Left ventricle myocardium inferior (tissue), 1 donor: ENCODE measurements at regions not wholly inside any gene's neighbourhood (a gene's known extent, or its start where the extent isn't known, plus 50 kb on each side); places are given as distances from the start of the nearest gene placed in this dataset.

Experiments
- DNase-seq: peaks from one replicate; pipeline ENCODE4 v3.0.0-alpha.2; 2020
- H3K27ac ChIP-seq: fragments of 200-600 bp; replicated peaks from 2 replicates; pipeline ENCODE4 v1.8.0; 2021
- H3K27me3 ChIP-seq: fragments of 200-600 bp; 2 replicates; pipeline ENCODE4 v1.8.0; 2021; ENCODE audit warnings: low read depth
- H3K36me3 ChIP-seq: fragments of 200-600 bp; 2 replicates; pipeline ENCODE4 v1.8.0; 2021
- H3K4me1 ChIP-seq: fragments of 200-600 bp; 2 replicates; pipeline ENCODE4 v1.8.0; 2021
- H3K4me3 ChIP-seq: fragments of 200-600 bp; 2 replicates; pipeline ENCODE4 v1.8.0; 2021; ENCODE audit warnings: mild to moderate bottlenecking, moderate library complexity
- H3K9me3 ChIP-seq: fragments of 200-600 bp; replicated peaks from 2 replicates; pipeline ENCODE4 v1.8.0; 2021
- intact Hi-C: fragments of 100-400 bp; cut with micrococcal nuclease; formaldehyde crosslinking; loops from one replicate; pipeline ENCODE4 v1.11.0; 2022
- TF ChIP-seq, protein P1 (sequence below): fragments of 200-600 bp; IDR thresholded peaks from 2 replicates; pipeline ENCODE4 v1.8.0; 2021; ENCODE audit warnings: antibody characterized with exemption, mild to moderate bottlenecking, borderline replicate concordance
- donor health status: DM: no; HTN: yes; CAD: no; lungs with severe emphysema.

DNA sequence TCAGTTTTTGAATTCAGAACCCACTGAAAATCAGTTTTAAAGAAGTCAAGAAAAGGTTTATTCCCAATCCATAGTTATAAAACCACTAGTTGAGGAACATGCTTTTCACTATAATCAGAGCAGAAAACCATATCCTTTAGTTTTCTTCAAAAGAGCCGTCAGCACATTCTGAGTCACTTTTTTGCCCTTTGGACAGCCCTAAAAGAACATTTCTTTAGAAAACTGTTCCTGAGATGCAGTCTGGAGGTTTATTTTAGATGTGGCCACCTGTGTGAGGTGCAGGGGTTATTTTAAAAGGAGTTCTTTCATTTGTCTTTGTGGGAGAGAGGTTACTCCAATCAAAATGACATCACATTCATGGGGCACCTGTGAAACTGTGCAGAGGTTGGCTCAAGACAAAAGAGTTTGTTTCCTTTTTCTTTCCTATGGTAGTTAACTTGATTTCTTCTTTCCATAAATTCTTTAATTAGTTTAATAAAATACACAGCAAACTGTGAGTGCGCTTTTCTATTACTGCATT is 221.6 kb upstream of the RPS23 start:
- Histone ChIP-seq H3K36me3 (no peaks in the 10 kb centered on the region), H3K9me3 (peaks cover 16% of the 10 kb centered on the region), H3K27ac (no peak overlapping the region), H3K4me1 (no peaks in the 10 kb centered on the region), H3K4me3 (no peak overlapping the region), H3K27me3 (no peaks in the 10 kb centered on the region)
- DNase-seq: no peak
- TF ChIP-seq, protein P1, sequence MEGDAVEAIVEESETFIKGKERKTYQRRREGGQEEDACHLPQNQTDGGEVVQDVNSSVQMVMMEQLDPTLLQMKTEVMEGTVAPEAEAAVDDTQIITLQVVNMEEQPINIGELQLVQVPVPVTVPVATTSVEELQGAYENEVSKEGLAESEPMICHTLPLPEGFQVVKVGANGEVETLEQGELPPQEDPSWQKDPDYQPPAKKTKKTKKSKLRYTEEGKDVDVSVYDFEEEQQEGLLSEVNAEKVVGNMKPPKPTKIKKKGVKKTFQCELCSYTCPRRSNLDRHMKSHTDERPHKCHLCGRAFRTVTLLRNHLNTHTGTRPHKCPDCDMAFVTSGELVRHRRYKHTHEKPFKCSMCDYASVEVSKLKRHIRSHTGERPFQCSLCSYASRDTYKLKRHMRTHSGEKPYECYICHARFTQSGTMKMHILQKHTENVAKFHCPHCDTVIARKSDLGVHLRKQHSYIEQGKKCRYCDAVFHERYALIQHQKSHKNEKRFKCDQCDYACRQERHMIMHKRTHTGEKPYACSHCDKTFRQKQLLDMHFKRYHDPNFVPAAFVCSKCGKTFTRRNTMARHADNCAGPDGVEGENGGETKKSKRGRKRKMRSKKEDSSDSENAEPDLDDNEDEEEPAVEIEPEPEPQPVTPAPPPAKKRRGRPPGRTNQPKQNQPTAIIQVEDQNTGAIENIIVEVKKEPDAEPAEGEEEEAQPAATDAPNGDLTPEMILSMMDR: no peak
- intact Hi-C loops: no loop called here

DNA sequence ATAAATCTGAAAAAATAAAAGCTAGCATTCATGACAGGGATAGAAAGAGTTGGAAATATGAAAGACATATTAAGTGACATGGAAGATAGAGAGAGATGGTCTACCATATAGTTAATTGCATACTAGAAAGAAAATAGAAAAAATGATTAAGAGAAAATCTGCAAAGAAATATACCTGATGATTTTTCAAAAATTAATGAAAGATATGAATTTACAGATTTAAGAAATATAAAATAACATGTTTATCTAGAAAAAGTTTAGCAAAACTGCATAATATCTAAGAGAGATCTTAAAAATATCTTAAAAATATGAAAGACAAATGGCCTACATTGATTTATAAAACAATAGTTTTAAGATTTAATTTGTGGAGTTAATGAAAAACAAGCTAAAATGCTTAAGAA is 219.1 kb upstream of the RPS23 start:
- Histone ChIP-seq H3K27ac (no peak overlapping the region), H3K27me3 (no peaks in the 10 kb centered on the region)

DNA sequence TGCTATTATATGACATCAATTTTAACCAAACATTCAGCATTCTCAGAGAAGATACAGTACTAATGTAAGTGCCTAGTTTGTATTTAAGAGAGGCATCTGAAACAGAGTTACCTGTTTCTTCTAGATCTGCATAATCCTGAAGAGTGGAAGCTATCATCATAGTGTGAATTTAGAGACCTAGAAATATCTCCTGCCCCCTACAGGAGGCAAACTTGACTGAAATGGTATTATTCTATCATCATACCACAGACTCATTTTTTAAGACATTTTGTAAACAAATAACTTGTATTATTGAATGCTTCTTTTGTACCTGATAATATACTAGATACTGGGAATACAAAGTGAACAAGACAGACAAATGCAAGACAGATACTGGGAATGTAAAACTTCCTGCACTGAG is 216.8 kb upstream of the RPS23 start:
- no peak overlapping the region for H3K27ac ChIP-seq
- TF ChIP-seq, protein P1: peak; percentile 27
- H3K4me3 ChIP-seq: no peak overlapping the region
- no peaks in the 10 kb centered on the region for H3K36me3 ChIP-seq
- no peaks in the 10 kb centered on the region for H3K4me1 ChIP-seq
- no peaks in the 10 kb centered on the region for H3K27me3 ChIP-seq
- peaks cover 10% of the 10 kb centered on the region for H3K9me3 ChIP-seq
- DNase-seq: no peak
- intact Hi-C loops: no loop called here

More for the DNA sequence above, 219.1 kb upstream of the RPS23 start:
- intact Hi-C loops: no loop called here
- Histone ChIP-seq H3K36me3 (no peaks in the 10 kb centered on the region), H3K4me3 (no peak overlapping the region), H3K9me3 (peaks cover 14% of the 10 kb centered on the region), H3K4me1 (no peaks in the 10 kb centered on the region)
- no peak for DNase-seq
- TF ChIP-seq, protein P1: no peak

DNA sequence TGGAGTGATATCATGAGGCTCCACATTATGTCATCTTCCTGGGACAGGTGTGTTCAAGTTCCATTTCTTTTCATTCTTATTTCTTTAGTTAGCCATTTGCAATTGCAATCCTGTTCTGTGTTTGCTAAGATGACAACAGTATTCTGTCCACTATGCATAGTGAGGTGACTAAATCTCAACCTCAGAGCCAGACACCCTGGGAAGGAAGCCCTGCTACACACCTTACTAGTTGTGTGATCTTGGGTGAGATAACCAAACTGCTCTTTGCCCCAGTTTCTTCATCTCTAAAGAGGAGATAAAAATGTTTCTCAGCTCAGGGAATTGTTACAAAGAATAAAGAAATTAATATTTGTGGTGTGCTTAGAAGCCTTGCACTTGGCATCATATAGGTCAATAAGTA is 215.1 kb upstream of the RPS23 start:
- Histone ChIP-seq H3K27me3 (no peaks in the 10 kb centered on the region), H3K36me3 (no peaks in the 10 kb centered on the region), H3K4me1 (no peaks in the 10 kb centered on the region), H3K9me3 (peaks cover 10% of the 10 kb centered on the region), H3K4me3 (no peak overlapping the region), H3K27ac (no peak overlapping the region)
- intact Hi-C loops: no loop called here
- DNase-seq: no peak
- TF ChIP-seq, protein P1: no peak

DNA sequence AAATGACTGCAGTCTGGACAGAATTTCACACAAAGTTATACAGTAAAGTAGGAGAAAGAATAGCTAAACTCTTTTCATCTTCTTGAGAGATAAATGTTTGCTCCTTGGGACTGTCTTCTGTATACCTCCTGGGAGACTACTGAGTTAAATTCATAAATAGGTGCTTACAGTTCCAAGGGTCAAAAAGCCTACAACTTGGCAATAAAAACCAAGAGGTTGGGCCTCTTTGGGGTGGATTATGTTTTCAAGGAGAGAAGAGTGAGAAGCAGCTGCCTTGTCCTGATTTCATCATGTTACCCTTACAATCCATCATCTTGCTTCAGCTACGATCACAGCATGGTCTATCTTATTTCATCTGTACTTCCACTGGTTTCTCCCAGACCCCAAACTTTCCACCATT is 213.2 kb upstream of the RPS23 start:
- H3K4me1 ChIP-seq: no peaks in the 10 kb centered on the region
- no peaks in the 10 kb centered on the region for H3K27me3 ChIP-seq
- intact Hi-C loops: no loop called here
- H3K4me3 ChIP-seq: no peak overlapping the region
- no peaks in the 10 kb centered on the region for H3K9me3 ChIP-seq
- no peak for DNase-seq
- TF ChIP-seq, protein P1: no peak
- no peak overlapping the region for H3K27ac ChIP-seq
- H3K36me3 ChIP-seq: no peaks in the 10 kb centered on the region

DNA sequence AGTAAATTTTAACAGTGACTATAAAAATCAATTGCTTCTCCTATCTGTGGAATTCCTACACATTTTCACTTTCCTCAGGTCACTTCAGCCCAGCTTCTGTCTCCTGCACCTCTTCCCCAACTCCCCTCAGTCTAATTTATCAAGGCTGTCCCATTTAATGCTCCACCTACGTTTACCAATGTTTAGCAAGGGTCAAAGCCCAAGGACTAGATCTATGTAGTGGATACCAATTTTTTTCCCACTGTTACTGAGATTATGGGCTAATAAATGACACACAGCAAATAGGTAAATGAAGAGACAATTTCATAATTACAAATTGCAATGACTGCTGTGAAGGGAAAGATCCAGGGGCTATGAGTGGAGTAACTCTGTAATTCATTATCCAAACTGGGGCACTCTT is 211.5 kb upstream of the RPS23 start:
- no peak overlapping the region for H3K4me3 ChIP-seq
- H3K36me3 ChIP-seq: no peaks in the 10 kb centered on the region
- H3K27ac ChIP-seq: no peak overlapping the region
- TF ChIP-seq, protein P1: no peak
- intact Hi-C loops: no loop called here
- no peak for DNase-seq
- no peaks in the 10 kb centered on the region for H3K4me1 ChIP-seq
- H3K9me3 ChIP-seq: no peaks in the 10 kb centered on the region
- no peaks in the 10 kb centered on the region for H3K27me3 ChIP-seq
